Kidney epithelial cell (primary cell): ENCODE measurements at regions not wholly inside any gene's neighbourhood (a gene's known extent, or its start where the extent isn't known, plus 50 kb on each side); places are given as distances from the start of the nearest gene placed in this dataset.

ENCODE experiments used
- DNase-seq: peaks from one replicate; pipeline ENCODE4 v3.0.0-alpha.2; 2010; ENCODE audit warnings: low read depth
- H3K27me3 ChIP-seq: 2 replicates; pipeline ENCODE4 v1.6.0; 2011; ENCODE audit warnings: low read length; ENCODE audit not compliant: control insufficient read depth, insufficient read depth
- H3K36me3 ChIP-seq: 2 replicates; pipeline ENCODE4 v1.5.1; 2011; ENCODE audit warnings: low read length; ENCODE audit not compliant: control insufficient read depth, insufficient read depth
- H3K4me3 ChIP-seq: 2 replicates; pipeline ENCODE4 v1.5.1; 2011; ENCODE audit warnings: low read depth, mild to moderate bottlenecking, control low read depth, low read length
- TF ChIP-seq, protein P1 (sequence below): IDR thresholded peaks from 2 replicates; pipeline ENCODE4 v1.5.1; 2011; ENCODE audit warnings: mild to moderate bottlenecking, moderate library complexity, low read length, control low read depth, inconsistent platforms; ENCODE audit not compliant: insufficient read depth, poor library complexity, severe bottlenecking

DNA sequence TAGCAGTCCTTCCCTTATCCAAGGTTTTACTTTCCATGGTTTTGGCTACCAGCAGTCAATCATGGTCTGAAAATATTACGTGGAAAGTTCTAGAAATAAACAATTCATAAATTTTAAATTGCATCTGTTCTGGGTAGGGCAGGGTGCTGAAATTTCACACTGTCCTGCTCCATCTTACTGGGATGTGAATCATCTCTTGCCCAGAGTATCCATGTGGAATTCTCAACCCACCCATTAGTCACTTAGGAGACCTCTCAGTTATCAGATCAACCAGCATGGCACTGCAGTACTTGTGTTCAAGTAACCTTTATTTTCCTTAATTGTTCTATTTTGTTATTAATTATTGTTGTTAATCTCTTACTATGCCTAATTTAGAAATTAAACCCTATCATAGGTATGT lies 202.8 kb upstream of the CPHXL start:
- no peaks in the 10 kb centered on the region for H3K36me3 ChIP-seq
- TF ChIP-seq, protein P1, sequence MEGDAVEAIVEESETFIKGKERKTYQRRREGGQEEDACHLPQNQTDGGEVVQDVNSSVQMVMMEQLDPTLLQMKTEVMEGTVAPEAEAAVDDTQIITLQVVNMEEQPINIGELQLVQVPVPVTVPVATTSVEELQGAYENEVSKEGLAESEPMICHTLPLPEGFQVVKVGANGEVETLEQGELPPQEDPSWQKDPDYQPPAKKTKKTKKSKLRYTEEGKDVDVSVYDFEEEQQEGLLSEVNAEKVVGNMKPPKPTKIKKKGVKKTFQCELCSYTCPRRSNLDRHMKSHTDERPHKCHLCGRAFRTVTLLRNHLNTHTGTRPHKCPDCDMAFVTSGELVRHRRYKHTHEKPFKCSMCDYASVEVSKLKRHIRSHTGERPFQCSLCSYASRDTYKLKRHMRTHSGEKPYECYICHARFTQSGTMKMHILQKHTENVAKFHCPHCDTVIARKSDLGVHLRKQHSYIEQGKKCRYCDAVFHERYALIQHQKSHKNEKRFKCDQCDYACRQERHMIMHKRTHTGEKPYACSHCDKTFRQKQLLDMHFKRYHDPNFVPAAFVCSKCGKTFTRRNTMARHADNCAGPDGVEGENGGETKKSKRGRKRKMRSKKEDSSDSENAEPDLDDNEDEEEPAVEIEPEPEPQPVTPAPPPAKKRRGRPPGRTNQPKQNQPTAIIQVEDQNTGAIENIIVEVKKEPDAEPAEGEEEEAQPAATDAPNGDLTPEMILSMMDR, result no peak
- no peak for DNase-seq
- no peaks in the 10 kb centered on the region for H3K27me3 ChIP-seq
- no peak overlapping the region for H3K4me3 ChIP-seq

GRCh38 chr16:75931043-75931442 lies 204.8 kb upstream of the CPHXL start:
- TF ChIP-seq, protein P1, result no peak
- DNase-seq, result peak; percentile 9
- no peak overlapping the region for H3K4me3 ChIP-seq
- H3K36me3 ChIP-seq, result no peaks in the 10 kb centered on the region
- no peaks in the 10 kb centered on the region for H3K27me3 ChIP-seq

DNA sequence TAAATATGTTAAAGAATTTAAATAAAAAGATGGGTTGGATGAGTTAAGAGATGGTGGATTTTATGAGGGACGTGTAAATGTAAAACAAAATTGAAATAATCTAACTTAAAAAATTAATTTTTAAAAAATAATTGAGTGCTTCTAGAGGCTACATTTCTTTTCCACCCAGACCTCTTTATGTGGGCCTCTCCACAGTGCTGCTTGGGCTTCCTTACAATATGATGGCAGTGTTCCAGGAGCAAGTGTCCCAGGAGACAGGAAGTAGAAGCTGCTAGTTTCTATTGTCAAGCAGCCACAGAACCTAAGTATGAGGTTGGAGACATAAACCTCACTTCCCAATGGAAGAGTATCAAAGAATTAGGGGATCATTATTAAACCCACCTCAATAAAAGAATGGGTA lies 205.7 kb upstream of the CPHXL start:
- DNase-seq, result no peak
- H3K27me3 ChIP-seq, result no peaks in the 10 kb centered on the region
- no peak overlapping the region for H3K4me3 ChIP-seq
- H3K36me3 ChIP-seq, result no peaks in the 10 kb centered on the region
- TF ChIP-seq, protein P1, result no peak

- TF ChIP-seq, protein P1, result no peak
- Histone ChIP-seq H3K4me3 (no peak overlapping the region), H3K27me3 (no peaks in the 10 kb centered on the region), H3K36me3 (no peaks in the 10 kb centered on the region)
- DNase-seq, result no peak
Measured at GRCh38 chr16:75938818-75939217, 212.5 kb upstream of the CPHXL start.

GRCh38 chr16:75942351-75942750 lies 216.1 kb upstream of the CPHXL start:
- Histone ChIP-seq H3K36me3 (no peaks in the 10 kb centered on the region), H3K27me3 (no peaks in the 10 kb centered on the region), H3K4me3 (no peak overlapping the region)
- no peak for DNase-seq
- TF ChIP-seq, protein P1, result no peak

- Histone ChIP-seq H3K36me3 (no peaks in the 10 kb centered on the region), H3K4me3 (no peak overlapping the region), H3K27me3 (no peaks in the 10 kb centered on the region)
- TF ChIP-seq, protein P1, result no peak
- DNase-seq, result no peak
Measured at GRCh38 chr16:75942936-75943335, 216.6 kb upstream of the CPHXL start.
